ENCODE measurements at regions not wholly inside any gene's neighbourhood (a gene's known extent, or its start where the extent isn't known, plus 50 kb on each side); places are given as distances from the start of the nearest gene placed in this dataset.
"Not testable (repeated sequence)": the region's sequence is repeated elsewhere in the genome, so short reads cannot be mapped to it uniquely, and the experiment has no call there.

DNA sequence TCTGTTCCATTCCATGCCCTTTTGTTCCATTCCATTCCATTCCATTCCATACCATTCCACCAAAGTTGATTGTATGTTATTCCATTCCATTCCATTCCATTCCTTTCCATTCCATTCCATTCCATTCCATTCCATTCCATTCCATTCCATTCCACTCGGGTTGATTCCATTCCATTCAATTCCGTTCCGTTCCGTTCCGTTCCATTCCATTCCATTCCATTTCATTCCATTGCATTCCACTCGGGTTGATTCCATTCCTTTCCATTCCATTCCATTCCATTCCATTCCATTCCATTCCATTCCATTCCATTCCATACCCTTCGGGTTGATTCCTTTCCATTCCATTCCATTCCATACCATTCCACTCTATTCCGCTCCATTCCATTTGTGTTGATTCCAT lies 143.8 kb downstream of the CWH43 start:
- TF ChIP-seq CTCF (IDR thresholded peaks at IDR 0.05); ZFX (IDR thresholded peaks at IDR 0.05; ENCODE audit: borderline replicate concordance): not testable (repeated sequence)
